Stimulated activated memory B cell treated with anti-CD40 and anti-IgM and Interleukin-4, amounts not matched to agents 10 μg/mL and 1 μg/mL and 100 μg/mL, for 72 hours (primary cell): ENCODE measurements at regions not wholly inside any gene's neighbourhood (a gene's known extent, or its start where the extent isn't known, plus 50 kb on each side); places are given as distances from the start of the nearest gene placed in this dataset.

ENCODE experiments used
- ATAC-seq: fragments of 150-1000 bp; cut with Tn5 transposase; 2 replicates; pipeline ENCODE4 v1.10.0; 2021
- H3K27ac Mint-ChIP-seq: one replicate; pipeline ENCODE4 v1.8.0; 2022; ENCODE audit warnings: mild to moderate bottlenecking, mixed read lengths
- H3K27me3 Mint-ChIP-seq: one replicate; pipeline ENCODE4 v1.8.0; 2022; ENCODE audit warnings: mixed read lengths
- H3K36me3 Mint-ChIP-seq: one replicate; pipeline ENCODE4 v1.8.0; 2022; ENCODE audit warnings: mixed read lengths
- H3K4me1 Mint-ChIP-seq: one replicate; pipeline ENCODE4 v1.8.0; 2022; ENCODE audit warnings: mixed read lengths
- H3K4me3 Mint-ChIP-seq: one replicate; pipeline ENCODE4 v1.8.0; 2022; ENCODE audit warnings: mild to moderate bottlenecking, moderate library complexity, mixed read lengths
- H3K9me3 Mint-ChIP-seq: one replicate; pipeline ENCODE4 v1.8.0; 2022; ENCODE audit warnings: mixed read lengths

DNA sequence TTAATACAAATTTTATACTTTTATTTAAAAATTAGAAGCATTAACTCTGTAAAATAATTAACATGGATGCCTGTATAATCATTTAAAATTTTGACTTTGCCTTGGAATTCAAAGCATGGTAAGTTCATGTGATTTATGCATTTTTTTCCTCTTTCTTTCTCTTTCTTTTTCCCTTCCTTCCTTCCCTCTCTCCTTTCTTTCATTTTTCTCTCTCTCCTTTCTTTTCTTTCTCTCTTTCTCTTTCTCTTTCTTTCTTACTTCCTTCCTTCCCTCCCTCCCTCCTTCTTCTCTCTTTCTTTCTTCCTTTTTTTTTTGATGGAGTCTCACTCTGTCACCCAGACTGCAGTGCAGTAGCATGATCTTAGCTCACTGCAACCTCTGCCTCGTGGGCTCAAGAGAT, 53.8 kb upstream of the P3H2 start:
- H3K4me1 Mint-ChIP-seq: peaks cover 6% of the 10 kb centered on the region
- H3K36me3 Mint-ChIP-seq: no peaks in the 10 kb centered on the region
- no peak overlapping the region for H3K4me3 Mint-ChIP-seq
- H3K9me3 Mint-ChIP-seq: no peaks in the 10 kb centered on the region
- no peaks in the 10 kb centered on the region for H3K27me3 Mint-ChIP-seq
- ATAC-seq: no peak
- no peak overlapping the region for H3K27ac Mint-ChIP-seq

DNA sequence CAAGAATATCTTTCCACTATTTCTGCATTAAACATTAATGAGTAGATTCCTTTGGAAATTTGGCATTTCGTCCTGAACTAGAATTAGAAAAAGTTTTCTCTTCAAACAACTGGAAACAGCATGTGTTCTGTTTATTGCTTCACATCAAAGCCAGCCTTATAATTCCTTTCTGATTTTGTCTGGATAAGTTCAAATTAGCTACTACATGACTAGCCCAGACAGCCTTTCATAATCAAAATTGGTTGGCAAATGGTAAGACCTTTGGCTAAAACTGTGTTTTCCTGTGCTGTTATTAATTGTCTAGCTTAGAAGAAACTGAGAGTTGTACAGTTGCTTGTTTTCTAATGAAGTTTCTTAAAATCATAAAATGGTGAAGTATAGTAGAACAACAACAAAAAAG, 52.7 kb upstream of the P3H2 start:
- Mint-ChIP-seq H3K36me3 (no peaks in the 10 kb centered on the region), H3K27ac (no peak overlapping the region), H3K4me3 (no peak overlapping the region), H3K4me1 (peaks cover 10% of the 10 kb centered on the region), H3K27me3 (no peaks in the 10 kb centered on the region), H3K9me3 (no peaks in the 10 kb centered on the region)
- ATAC-seq: no peak

DNA sequence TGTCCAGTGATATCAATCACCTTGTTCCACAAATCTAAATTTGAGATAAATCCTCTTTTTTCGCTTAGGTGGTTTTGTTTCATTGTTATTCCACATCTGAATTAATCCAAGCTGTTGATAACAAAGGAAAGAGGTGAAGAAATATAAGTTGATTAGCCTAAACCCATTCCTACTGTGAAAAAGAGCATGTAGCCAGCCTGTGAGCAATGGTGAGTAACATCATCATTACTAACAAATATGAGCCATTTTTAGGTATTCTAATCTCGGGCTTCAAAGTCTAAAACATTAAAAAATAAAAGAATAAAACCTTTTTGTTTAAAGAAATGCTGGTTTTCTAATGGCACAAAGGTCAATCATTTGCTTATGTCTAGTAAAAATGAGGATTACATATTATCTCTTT, 52.1 kb upstream of the P3H2 start:
- Mint-ChIP-seq H3K36me3 (no peaks in the 10 kb centered on the region), H3K9me3 (no peaks in the 10 kb centered on the region), H3K4me3 (no peak overlapping the region), H3K27me3 (no peaks in the 10 kb centered on the region), H3K27ac (no peak overlapping the region), H3K4me1 (peaks cover 10% of the 10 kb centered on the region)
- no peak for ATAC-seq
